Karpas-422 (cell line): ENCODE measurements at regions not wholly inside any gene's neighbourhood (a gene's known extent, or its start where the extent isn't known, plus 50 kb on each side); places are given as distances from the start of the nearest gene placed in this dataset.

Experiments used
- DNase-seq: peaks from one replicate; pipeline ENCODE4 v3.0.0-alpha.2; 2015
- H2AFZ ChIP-seq: fragments of 200-600 bp; sonication (generic); 2 replicates; pipeline ENCODE4 v1.6.1; 2014; ENCODE audit warnings: antibody characterized with exemption, low read length, mixed read lengths
- H3K27ac ChIP-seq: fragments of 200-600 bp; sonication (generic); 2 replicates; pipeline ENCODE4 v1.5.1; 2014; ENCODE audit warnings: mild to moderate bottlenecking, low read length, moderate library complexity
- H3K27me3 ChIP-seq: fragments of 200-600 bp; sonication (generic); 2 replicates; pipeline ENCODE4 v1.6.1; 2014; ENCODE audit warnings: low read length, mixed read lengths
- H3K36me3 ChIP-seq: fragments of 200-600 bp; sonication (generic); 2 replicates; pipeline ENCODE4 v1.6.1; 2014; ENCODE audit warnings: low read length, mixed read lengths; ENCODE audit not compliant: insufficient read depth
- H3K4me1 ChIP-seq: fragments of 200-600 bp; sonication (generic); 2 replicates; pipeline ENCODE4 v1.6.1; 2014; ENCODE audit warnings: mild to moderate bottlenecking, low read length, mixed read lengths
- H3K4me2 ChIP-seq: fragments of 200-600 bp; sonication (generic); 2 replicates; pipeline ENCODE4 v1.6.1; 2014; ENCODE audit warnings: low read length, low read depth, mild to moderate bottlenecking; ENCODE audit not compliant: poor library complexity, severe bottlenecking
- H3K4me3 ChIP-seq: fragments of 200-600 bp; sonication (generic); 2 replicates; pipeline ENCODE4 v1.5.1; 2014; ENCODE audit warnings: mild to moderate bottlenecking, antibody characterized with exemption, low read length, mixed read lengths
- H3K79me2 ChIP-seq: fragments of 200-600 bp; sonication (generic); 2 replicates; pipeline ENCODE4 v1.6.1; 2014; ENCODE audit warnings: mild to moderate bottlenecking, low read length, mixed read lengths
- H3K9ac ChIP-seq: fragments of 200-600 bp; sonication (generic); 2 replicates; pipeline ENCODE4 v1.6.0; 2014; ENCODE audit warnings: low read length
- H3K9me2 ChIP-seq: fragments of 200-600 bp; sonication (generic), shearing (Covaris generic); replicated peaks from 2 replicates; pipeline ENCODE4 v1.6.0; 2014; ENCODE audit warnings: mild to moderate bottlenecking, low read length, moderate library complexity; ENCODE audit not compliant: insufficient read depth
- H3K9me3 ChIP-seq: fragments of 300-700, 200-600 bp; sonication (generic); 2 replicates; pipeline ENCODE4 v1.6.1; 2014; ENCODE audit warnings: low read length, mixed read lengths
- H4K20me1 ChIP-seq: fragments of 200-600 bp; sonication (generic); 2 replicates; pipeline ENCODE4 v1.6.1; 2014; ENCODE audit warnings: mild to moderate bottlenecking, antibody characterized with exemption, low read length, low read depth; ENCODE audit not compliant: insufficient read depth

DNA sequence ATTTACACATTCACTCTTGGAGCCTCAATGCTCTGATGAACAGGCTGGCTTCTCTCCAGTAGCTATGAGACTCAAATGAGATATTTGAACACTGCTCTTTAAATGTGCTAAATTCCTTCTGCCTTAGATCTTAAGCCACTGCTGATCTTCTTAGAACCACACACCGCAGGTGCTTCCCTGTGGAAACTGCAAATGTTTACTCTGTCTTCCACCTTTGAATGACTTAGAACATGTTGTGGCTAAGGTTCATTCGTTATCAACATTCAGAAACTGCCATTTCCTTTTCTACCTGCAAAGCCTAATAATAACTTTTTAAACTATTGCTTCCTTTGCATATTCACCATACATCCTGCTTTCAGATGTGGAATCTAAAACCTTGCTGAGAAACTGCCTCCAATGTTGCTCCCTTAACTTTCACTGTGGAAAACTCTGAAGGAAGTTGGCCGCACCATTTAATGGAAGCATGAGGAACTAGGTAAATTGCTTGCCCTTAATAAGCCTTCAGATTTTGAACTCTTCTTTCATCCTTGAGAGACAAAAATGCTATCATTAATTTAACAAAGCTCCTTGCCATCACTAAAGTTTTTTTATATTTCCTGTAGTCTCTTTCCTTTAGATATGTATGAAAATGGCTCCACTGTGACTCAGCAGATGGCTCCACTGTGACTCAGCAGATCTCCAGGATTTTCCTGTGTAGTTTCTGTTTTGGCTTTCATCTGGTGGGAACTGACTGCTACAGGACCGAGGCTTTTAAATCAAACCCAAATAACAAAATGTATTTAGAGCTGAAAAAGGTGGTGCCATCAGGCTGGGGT, 143.8 kb downstream of the TNFSF18 start:
- DNase-seq = no peak

DNA sequence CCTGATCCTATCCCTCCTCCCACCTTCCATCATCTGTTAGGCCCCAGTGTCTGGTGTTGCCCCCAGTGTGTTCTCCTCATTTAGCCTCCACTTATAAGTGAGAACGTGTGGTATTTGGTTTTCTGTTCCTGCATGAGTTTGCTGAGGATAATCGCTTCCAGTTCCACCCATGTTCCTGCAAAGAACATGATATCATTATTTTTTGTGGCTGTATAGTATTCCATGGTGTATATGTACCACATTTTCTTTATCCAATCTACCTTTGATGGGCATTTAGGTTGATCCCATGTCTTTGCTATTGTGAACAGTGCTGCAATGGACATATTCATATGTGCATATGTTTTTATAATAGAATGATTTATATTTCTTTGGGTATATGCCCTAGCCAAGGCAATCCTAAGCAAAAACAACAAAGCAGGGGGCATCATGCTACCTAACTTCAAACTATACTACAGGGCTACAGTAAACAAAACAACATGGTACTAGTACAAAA, 142.9 kb downstream of the TNFSF18 start:
- Histone ChIP-seq H4K20me1 (no peaks in the 10 kb centered on the region), H2AFZ (no peak overlapping the region), H3K4me2 (no peak overlapping the region), H3K9me2 (no peaks in the 10 kb centered on the region), H3K9me3 (no peaks in the 10 kb centered on the region; the same call in 1 of the 2 replicates), H3K27ac (no peak overlapping the region), H3K4me3 (no peak overlapping the region), H3K79me2 (no peaks in the 10 kb centered on the region), H3K4me1 (peaks cover 11% of the 10 kb centered on the region), H3K9ac (no peak overlapping the region), H3K27me3 (no peaks in the 10 kb centered on the region), H3K36me3 (no peaks in the 10 kb centered on the region)
- no peak for DNase-seq

More for the DNA sequence above, 143.8 kb downstream of the TNFSF18 start:
- H3K9me2 ChIP-seq = no peaks in the 10 kb centered on the region
- H3K4me2 ChIP-seq = peak overlapping the region; percentile 15
- H3K79me2 ChIP-seq = no peaks in the 10 kb centered on the region
- H2AFZ ChIP-seq = peak overlapping the region; percentile 30; the same call in 1 of the 2 replicates
- H3K36me3 ChIP-seq = no peaks in the 10 kb centered on the region
- no peak overlapping the region for H3K27ac ChIP-seq
- H3K4me3 ChIP-seq = no peak overlapping the region
- no peaks in the 10 kb centered on the region for H3K9me3 ChIP-seq
- no peak overlapping the region for H3K9ac ChIP-seq
- no peaks in the 10 kb centered on the region for H4K20me1 ChIP-seq
- H3K27me3 ChIP-seq = no peaks in the 10 kb centered on the region
- peaks cover 11% of the 10 kb centered on the region for H3K4me1 ChIP-seq

DNA sequence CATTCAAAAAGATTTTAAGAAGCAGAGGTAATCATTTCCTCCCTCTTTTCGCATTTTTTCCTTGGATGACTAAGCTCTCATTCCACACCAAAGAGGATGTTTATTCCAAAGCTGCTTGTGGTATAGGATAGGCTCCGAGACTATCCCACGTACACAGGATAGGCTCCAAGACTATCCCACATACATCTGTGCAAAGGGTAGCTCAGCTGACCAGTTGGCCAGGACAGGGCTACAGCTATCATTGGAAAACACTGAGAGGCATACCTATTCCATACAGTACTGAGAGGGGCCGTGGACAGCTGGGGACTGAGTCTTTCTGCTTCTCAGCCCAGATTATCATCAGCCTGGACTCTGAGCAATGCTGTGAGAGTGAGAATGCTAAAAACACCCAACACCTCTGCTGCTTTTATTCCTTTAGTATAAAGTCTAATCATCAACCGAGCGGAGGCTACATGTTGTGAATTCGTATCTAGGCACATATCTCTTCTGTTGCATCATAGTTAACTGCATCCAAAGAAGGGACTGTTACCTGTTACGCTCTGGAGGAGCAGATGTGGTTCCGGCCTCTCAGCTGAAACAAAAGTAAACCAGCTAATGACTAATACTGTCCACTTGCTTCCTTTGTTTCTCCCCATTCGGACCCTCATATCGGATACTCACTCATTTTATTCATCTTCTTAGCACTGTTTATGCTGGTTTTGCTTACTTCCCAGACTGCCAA, 141.0 kb downstream of the TNFSF18 start:
- H3K36me3 ChIP-seq = no peaks in the 10 kb centered on the region
- no peaks in the 10 kb centered on the region for H3K27me3 ChIP-seq
- H3K9me2 ChIP-seq = no peaks in the 10 kb centered on the region
- peaks cover 11% of the 10 kb centered on the region for H3K4me1 ChIP-seq
- no peaks in the 10 kb centered on the region; the same call in 1 of the 2 replicates for H3K9me3 ChIP-seq
- no peaks in the 10 kb centered on the region for H4K20me1 ChIP-seq
- H3K9ac ChIP-seq = no peak overlapping the region
- no peak for DNase-seq
- no peak overlapping the region for H3K4me3 ChIP-seq
- H3K4me2 ChIP-seq = no peak overlapping the region
- H3K27ac ChIP-seq = no peak overlapping the region
- H2AFZ ChIP-seq = no peak overlapping the region
- no peaks in the 10 kb centered on the region for H3K79me2 ChIP-seq

DNA sequence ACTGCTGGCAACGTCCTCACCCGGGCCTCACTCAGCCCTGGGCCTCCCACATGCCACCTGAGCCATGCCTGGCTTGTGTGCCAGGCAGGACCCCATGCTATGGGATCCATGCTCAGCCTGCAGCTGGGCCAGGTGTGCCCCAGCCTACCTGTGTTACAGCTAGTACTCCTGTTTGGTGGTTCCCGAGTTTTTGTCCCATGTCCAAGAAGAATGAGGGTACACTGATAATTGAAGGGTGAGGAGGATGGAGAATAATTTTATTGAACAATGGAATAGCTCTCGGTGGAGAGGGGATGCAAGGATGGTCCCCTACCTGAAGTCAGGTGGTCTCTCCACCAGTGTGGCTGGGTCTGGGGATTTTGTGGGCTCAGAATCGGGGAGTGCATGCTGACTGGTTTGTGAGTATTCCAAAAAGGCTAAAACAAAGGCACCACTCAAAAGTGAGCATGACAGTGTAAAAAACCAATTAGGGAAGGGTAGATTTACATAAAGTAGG, 137.9 kb downstream of the TNFSF18 start:
- Histone ChIP-seq H3K4me1 (peaks cover 8% of the 10 kb centered on the region), H3K4me2 (no peak overlapping the region), H3K36me3 (no peaks in the 10 kb centered on the region), H3K9ac (no peak overlapping the region), H3K9me3 (no peaks in the 10 kb centered on the region; the same call in 1 of the 2 replicates), H3K27ac (no peak overlapping the region), H3K79me2 (no peaks in the 10 kb centered on the region), H3K4me3 (no peak overlapping the region), H3K9me2 (no peaks in the 10 kb centered on the region), H2AFZ (no peak overlapping the region), H4K20me1 (no peaks in the 10 kb centered on the region), H3K27me3 (no peaks in the 10 kb centered on the region)
- no peak for DNase-seq

DNA sequence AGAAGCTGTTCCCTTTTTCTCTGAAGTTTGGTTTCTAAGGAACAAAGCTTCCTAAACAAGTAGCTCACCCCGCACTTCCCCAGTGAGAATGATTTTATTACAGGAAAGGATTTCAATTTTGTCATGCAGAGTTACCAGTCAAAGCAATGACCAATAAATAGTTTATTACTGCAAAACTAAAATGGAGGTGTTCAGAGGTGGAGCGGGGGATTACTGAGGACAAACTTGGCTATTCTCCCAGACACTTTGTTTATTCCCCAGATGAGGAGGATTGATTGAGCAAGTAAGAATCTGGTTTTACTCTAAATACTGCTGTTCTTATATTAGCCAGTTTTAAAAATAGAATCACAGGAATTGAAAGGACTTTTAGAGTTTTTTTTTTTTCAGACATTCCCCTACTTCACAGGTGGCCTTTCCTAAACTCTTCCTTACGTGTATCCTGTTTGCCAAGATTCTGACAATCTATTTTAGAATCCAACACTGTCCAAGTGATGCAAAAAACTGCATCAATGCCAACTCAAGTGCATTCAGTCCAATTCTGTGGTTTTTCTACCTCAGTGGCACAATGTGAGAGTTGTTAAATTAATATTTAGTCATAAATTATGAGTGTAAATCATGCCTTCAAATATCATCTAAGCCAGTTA, 136.1 kb downstream of the TNFSF18 start:
- Histone ChIP-seq H3K4me1 (peaks cover 8% of the 10 kb centered on the region), H3K27ac (no peak overlapping the region), H3K36me3 (no peaks in the 10 kb centered on the region), H3K79me2 (no peaks in the 10 kb centered on the region), H2AFZ (no peak overlapping the region), H3K9me2 (no peaks in the 10 kb centered on the region), H3K4me2 (no peak overlapping the region), H3K4me3 (no peak overlapping the region), H3K9me3 (no peaks in the 10 kb centered on the region; the same call in 1 of the 2 replicates), H3K27me3 (no peaks in the 10 kb centered on the region), H4K20me1 (no peaks in the 10 kb centered on the region), H3K9ac (no peak overlapping the region)
- DNase-seq = no peak

DNA sequence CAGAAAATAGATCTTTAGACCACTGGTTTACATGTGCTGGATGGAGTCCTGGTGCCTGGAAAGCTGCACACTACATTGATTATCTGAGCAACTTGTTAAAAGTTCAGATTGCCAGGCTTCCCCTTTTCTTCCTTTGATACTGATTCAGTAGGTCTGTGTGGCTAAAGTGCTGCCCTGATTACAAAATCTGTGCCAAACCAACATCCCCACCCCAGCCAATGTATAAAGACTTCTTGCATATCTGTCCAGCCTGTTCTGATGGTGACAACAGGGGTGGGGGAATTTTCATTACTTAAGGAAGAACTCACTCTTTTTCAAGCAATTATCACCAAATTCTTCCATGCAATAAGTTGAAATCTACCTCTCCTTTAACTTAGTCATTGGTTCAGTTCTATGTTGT, 135.5 kb downstream of the TNFSF18 start:
- Histone ChIP-seq H3K9me3 (no peaks in the 10 kb centered on the region; the same call in 1 of the 2 replicates), H3K27ac (no peak overlapping the region), H3K4me1 (peaks cover 8% of the 10 kb centered on the region), H4K20me1 (no peaks in the 10 kb centered on the region), H3K9ac (no peak overlapping the region), H3K4me3 (no peak overlapping the region), H3K9me2 (no peaks in the 10 kb centered on the region), H2AFZ (no peak overlapping the region), H3K27me3 (no peaks in the 10 kb centered on the region), H3K36me3 (no peaks in the 10 kb centered on the region), H3K79me2 (no peaks in the 10 kb centered on the region), H3K4me2 (no peak overlapping the region)
- DNase-seq = no peak

DNA sequence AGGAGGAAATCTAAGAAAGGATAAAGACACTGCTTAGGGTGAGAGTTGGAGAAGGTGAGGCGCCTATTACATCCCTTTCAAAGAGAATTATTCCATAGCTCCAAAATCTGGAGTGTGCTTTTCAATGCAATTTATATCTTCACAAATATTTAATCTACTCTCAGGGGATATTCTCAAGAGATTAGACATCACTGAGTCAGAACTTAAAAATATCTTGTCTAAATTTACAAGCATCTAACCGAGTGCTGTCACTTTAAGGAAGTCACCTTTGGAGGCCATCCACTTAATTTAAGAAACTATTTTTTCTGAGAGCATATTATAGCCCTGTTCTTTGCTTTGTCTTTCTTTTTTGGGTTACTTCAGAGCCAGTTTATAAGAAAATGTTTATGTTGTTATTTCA, 134.6 kb downstream of the TNFSF18 start:
- peaks cover 8% of the 10 kb centered on the region for H3K4me1 ChIP-seq
- H3K36me3 ChIP-seq = no peaks in the 10 kb centered on the region
- H3K4me2 ChIP-seq = no peak overlapping the region
- no peaks in the 10 kb centered on the region for H3K9me2 ChIP-seq
- no peak overlapping the region for H3K4me3 ChIP-seq
- H2AFZ ChIP-seq = no peak overlapping the region
- H3K27me3 ChIP-seq = no peaks in the 10 kb centered on the region
- H3K9ac ChIP-seq = no peak overlapping the region
- no peaks in the 10 kb centered on the region for H3K79me2 ChIP-seq
- no peak for DNase-seq
- no peak overlapping the region for H3K27ac ChIP-seq
- no peaks in the 10 kb centered on the region; the same call in 1 of the 2 replicates for H3K9me3 ChIP-seq
- H4K20me1 ChIP-seq = no peaks in the 10 kb centered on the region

DNA sequence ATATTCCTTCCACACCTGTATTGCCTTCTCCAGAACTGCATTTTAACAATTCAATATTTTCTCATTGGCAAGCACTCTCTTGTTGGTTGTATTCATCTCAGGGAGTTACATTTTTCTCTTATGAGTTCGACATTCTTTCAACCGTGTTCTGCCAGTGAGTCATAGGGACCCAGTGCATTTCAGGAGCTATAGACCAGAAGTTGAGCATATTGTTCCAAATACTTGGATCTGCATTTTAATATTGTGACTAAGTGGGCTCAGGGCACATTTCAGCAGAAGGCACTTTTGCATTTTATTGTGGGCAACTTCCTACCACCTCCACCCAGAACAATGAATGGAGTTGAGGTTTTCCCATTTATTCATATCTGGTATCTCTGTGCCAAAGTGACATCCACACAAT, 132.8 kb downstream of the TNFSF18 start:
- no peaks in the 10 kb centered on the region for H3K36me3 ChIP-seq
- H3K4me1 ChIP-seq = peaks cover 8% of the 10 kb centered on the region
- no peaks in the 10 kb centered on the region for H3K79me2 ChIP-seq
- DNase-seq = no peak
- no peak overlapping the region for H3K4me2 ChIP-seq
- no peak overlapping the region for H3K27ac ChIP-seq
- H4K20me1 ChIP-seq = no peaks in the 10 kb centered on the region
- H2AFZ ChIP-seq = no peak overlapping the region
- no peaks in the 10 kb centered on the region for H3K9me2 ChIP-seq
- H3K9ac ChIP-seq = no peak overlapping the region
- no peak overlapping the region for H3K4me3 ChIP-seq
- H3K9me3 ChIP-seq = no peaks in the 10 kb centered on the region; the same call in 1 of the 2 replicates
- no peaks in the 10 kb centered on the region for H3K27me3 ChIP-seq
